ENCODE measurements at regions not wholly inside any gene's neighbourhood (a gene's known extent, or its start where the extent isn't known, plus 50 kb on each side); places are given as distances from the start of the nearest gene placed in this dataset.

GRCh38 chr9:89732295-89732938 is 127.6 kb downstream of the GADD45G start:
- ATAC-seq (peak in 1 of 2 donors; percentile 52), DNase-seq (no peak)
- Histone ChIP-seq H3K27ac (no peak overlapping the region), H3K4me1 (peaks cover 28% of the 10 kb centered on the region), H3K27me3 (ENCODE audit: low read depth) (no peaks in the 10 kb centered on the region), H3K36me3 (no peaks in the 10 kb centered on the region), H3K9me3 (no peaks in the 10 kb centered on the region), H3K4me3 (no peak overlapping the region)
- TF ChIP-seq CTCF (IDR thresholded peaks at IDR 0.05) = no peak
- intact Hi-C loops (cut with DNase I) = no loop called here

- no peaks in the 10 kb centered on the region for H3K36me3 ChIP-seq
- no peak for DNase-seq
- no peaks in the 10 kb centered on the region for H3K9me3 ChIP-seq
- H3K27me3 ChIP-seq (ENCODE audit: low read depth) = no peaks in the 10 kb centered on the region
- intact Hi-C loops (cut with DNase I) = no loop called here
- no peak overlapping the region for H3K4me3 ChIP-seq
- TF ChIP-seq CTCF (IDR thresholded peaks at IDR 0.05) = no peak
- H3K27ac ChIP-seq = no peak overlapping the region
- ATAC-seq = no peak
- H3K4me1 ChIP-seq = peaks cover 28% of the 10 kb centered on the region
Observed at GRCh38 chr9:89732939-89733324, 128.1 kb downstream of the GADD45G start.

- H3K4me1 ChIP-seq = peaks cover 28% of the 10 kb centered on the region
- intact Hi-C loops (cut with DNase I) = no loop called here
- H3K27ac ChIP-seq = no peak overlapping the region
- no peaks in the 10 kb centered on the region for H3K27me3 ChIP-seq (ENCODE audit: low read depth)
- no peaks in the 10 kb centered on the region for H3K36me3 ChIP-seq
- no peaks in the 10 kb centered on the region for H3K9me3 ChIP-seq
- H3K4me3 ChIP-seq = no peak overlapping the region
- DNase-seq = no peak
- TF ChIP-seq CTCF (IDR thresholded peaks at IDR 0.05) = no peak
- ATAC-seq = no peak
Observed at GRCh38 chr9:89734600-89735041, 129.8 kb downstream of the GADD45G start.

GRCh38 chr9:89738137-89738932 is 133.5 kb downstream of the GADD45G start:
- H3K4me1 ChIP-seq = peaks cover 5% of the 10 kb centered on the region
- ATAC-seq (no peak), DNase-seq (no peak)
- intact Hi-C loops (cut with DNase I) = no loop called here
- no peaks in the 10 kb centered on the region for H3K36me3 ChIP-seq
- H3K27me3 ChIP-seq (ENCODE audit: low read depth) = no peaks in the 10 kb centered on the region
- H3K4me3 ChIP-seq = no peak overlapping the region
- H3K9me3 ChIP-seq = no peaks in the 10 kb centered on the region
- H3K27ac ChIP-seq = no peak overlapping the region
- TF ChIP-seq CTCF (IDR thresholded peaks at IDR 0.05) = no peak

- intact Hi-C loops (cut with DNase I) = no loop called here
- TF ChIP-seq CTCF (IDR thresholded peaks at IDR 0.05) = no peak
- DNase-seq = no peak
- H3K27ac ChIP-seq = no peak overlapping the region
- H3K36me3 ChIP-seq = no peaks in the 10 kb centered on the region
- H3K4me3 ChIP-seq = no peak overlapping the region
- ATAC-seq = no peak
- H3K27me3 ChIP-seq (ENCODE audit: low read depth) = no peaks in the 10 kb centered on the region
- peaks cover 1% of the 10 kb centered on the region for H3K4me1 ChIP-seq
- H3K9me3 ChIP-seq = no peaks in the 10 kb centered on the region
Observed at GRCh38 chr9:89739511-89739910, 134.7 kb downstream of the GADD45G start.

Measured in lower lobe of right lung (tissue), 2 donors.